NB4 (cell line): ENCODE measurements at regions not wholly inside any gene's neighbourhood (a gene's known extent, or its start where the extent isn't known, plus 50 kb on each side); places are given as distances from the start of the nearest gene placed in this dataset.

ENCODE experiments used
- MYC ChIP-seq: IDR thresholded peaks from 2 replicates; pipeline ENCODE4 v1.6.1; 2011; ENCODE audit warnings: low read depth, low read length
- POLR2A ChIP-seq: IDR thresholded peaks from 2 replicates; pipeline ENCODE4 v1.6.1; 2011; ENCODE audit warnings: mild to moderate bottlenecking; ENCODE audit not compliant: insufficient read length; ENCODE audit errors: extremely low read depth
- TF ChIP-seq, protein P1 (sequence below): IDR thresholded peaks from one replicate; pipeline ENCODE4 v1.5.1; 2012; ENCODE audit warnings: low read depth, low read length
- TF ChIP-seq, protein P2 (sequence below): IDR thresholded peaks from 2 replicates; pipeline ENCODE4 v1.6.1; 2011; ENCODE audit warnings: low read depth, low read length

- TF ChIP-seq MYC (no peak), POLR2A (no peak)
- TF ChIP-seq, protein P1, sequence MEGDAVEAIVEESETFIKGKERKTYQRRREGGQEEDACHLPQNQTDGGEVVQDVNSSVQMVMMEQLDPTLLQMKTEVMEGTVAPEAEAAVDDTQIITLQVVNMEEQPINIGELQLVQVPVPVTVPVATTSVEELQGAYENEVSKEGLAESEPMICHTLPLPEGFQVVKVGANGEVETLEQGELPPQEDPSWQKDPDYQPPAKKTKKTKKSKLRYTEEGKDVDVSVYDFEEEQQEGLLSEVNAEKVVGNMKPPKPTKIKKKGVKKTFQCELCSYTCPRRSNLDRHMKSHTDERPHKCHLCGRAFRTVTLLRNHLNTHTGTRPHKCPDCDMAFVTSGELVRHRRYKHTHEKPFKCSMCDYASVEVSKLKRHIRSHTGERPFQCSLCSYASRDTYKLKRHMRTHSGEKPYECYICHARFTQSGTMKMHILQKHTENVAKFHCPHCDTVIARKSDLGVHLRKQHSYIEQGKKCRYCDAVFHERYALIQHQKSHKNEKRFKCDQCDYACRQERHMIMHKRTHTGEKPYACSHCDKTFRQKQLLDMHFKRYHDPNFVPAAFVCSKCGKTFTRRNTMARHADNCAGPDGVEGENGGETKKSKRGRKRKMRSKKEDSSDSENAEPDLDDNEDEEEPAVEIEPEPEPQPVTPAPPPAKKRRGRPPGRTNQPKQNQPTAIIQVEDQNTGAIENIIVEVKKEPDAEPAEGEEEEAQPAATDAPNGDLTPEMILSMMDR, result no peak
- TF ChIP-seq, protein P2, sequence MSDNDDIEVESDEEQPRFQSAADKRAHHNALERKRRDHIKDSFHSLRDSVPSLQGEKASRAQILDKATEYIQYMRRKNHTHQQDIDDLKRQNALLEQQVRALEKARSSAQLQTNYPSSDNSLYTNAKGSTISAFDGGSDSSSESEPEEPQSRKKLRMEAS, result no peak
These were observed 444.1 kb downstream of the PLPP3 start for GRCh38 chr1:56135069-56135863.
